HG02759 (cell line): ENCODE measurements at regions not wholly inside any gene's neighbourhood (a gene's known extent, or its start where the extent isn't known, plus 50 kb on each side); places are given as distances from the start of the nearest gene placed in this dataset.

Experiments
- ATAC-seq: cut with Tn5 transposase; IDR thresholded peaks from one replicate; pipeline ENCODE4 v1.9.1; 2021; ENCODE audit warnings: mild to moderate bottlenecking, moderate library complexity; ENCODE audit not compliant: unreplicated experiment

DNA sequence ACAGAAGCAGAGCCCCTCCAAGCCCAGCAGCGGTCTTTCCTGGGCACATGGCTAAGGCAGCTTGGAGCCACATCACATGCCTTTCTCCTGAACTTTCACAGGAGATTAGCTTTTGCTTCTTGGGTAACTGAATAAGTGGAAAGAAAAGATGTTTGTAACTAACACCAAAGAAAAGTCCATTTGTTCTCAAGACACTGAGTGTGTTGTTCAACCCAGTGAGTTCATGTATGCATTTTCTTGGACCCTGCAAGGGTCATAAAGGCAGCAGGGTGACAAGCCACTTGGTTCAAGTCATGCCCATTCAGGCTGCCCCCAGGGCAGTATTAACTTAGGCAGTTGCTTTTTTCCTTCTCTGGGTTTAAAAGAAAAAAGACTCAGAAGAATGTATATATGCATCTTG is 203.4 kb downstream of the FAM76B start:
- no peak for ATAC-seq

DNA sequence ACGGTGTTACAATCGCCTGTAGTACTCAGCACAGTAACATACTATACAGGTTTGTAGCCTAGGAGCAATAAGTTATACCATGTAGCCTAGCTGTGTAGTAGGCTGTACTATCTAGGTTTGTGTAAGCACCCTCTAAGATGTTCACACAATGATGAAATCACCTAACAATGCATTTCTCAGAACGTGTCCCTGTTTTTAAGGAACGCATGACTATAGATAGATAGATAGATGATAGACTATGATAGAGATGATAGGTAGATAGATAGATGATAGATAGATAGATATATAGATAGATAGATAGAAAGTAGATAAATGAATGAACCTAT is 203.9 kb downstream of the FAM76B start:
- no peak for ATAC-seq

DNA sequence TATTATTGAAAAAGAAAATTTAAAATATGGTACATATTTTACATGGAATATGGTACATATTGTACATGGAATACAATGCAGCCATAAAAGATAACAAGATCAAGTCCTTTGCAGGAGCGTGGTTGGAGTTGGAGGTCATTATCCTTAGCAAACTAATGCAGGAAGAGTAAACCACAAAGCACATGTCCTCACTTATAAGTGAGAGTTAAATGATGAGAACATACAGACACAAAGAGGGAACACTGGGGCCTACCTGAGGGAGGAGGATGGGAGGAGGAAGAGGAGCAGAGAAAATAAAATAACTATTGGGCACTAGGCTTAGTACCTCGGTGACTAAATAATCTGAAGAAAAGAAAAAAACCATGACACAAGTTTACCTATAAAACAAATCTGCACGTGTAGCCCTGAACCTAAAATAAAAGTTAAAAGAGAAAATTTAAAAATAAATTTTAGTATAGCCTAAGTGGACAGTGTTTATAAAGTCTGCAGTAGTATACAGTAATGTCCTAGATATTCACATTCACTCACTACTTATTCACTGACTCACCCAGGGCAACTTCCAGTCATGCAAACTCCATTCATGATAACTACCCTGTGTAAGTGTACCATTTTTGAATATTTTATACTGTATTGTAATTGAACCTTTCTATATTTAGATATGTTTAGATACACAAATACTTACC is 204.4 kb downstream of the FAM76B start:
- no peak for ATAC-seq

GRCh38 chr11:95584589-95584988 is 205.0 kb downstream of the FAM76B start:
- peak; percentile 72 for ATAC-seq

GRCh38 chr11:95584180-95584579 is 205.4 kb downstream of the FAM76B start:
- peak; percentile 23 for ATAC-seq

- ATAC-seq = no peak
These were observed 211.7 kb downstream of the FAM76B start for GRCh38 chr11:95577716-95578460.

GRCh38 chr11:95576146-95576845 is 213.3 kb downstream of the FAM76B start:
- ATAC-seq = no peak

DNA sequence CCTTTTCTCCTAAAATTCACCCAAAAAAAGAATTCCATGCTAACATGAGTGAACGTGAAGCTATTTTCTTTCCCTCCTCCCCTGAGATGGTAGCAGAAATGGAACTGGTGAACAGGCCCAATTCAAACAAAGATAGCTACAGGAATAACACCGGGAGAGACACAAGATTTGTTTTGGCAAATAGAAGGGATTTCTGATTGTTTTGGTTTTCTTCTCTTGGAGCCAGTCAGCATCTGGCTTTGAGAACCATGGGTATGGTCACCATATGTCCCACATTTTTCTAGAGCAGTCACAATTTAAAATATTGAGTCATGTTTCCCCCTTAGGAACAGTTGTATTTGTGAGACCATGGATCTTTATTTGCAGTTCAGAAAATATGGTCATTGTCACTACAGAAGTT is 214.1 kb downstream of the FAM76B start:
- ATAC-seq = no peak

- no peak for ATAC-seq
These were observed 217.8 kb downstream of the FAM76B start for GRCh38 chr11:95571718-95572260.

- no peak for ATAC-seq
These were observed 218.7 kb downstream of the FAM76B start for GRCh38 chr11:95570845-95571244.

- no peak for ATAC-seq
These were observed 220.4 kb downstream of the FAM76B start for GRCh38 chr11:95569207-95569606.

GRCh38 chr11:95568281-95568680 is 221.3 kb downstream of the FAM76B start:
- ATAC-seq = no peak

GRCh38 chr11:95567685-95568084 is 221.9 kb downstream of the FAM76B start:
- no peak for ATAC-seq

DNA sequence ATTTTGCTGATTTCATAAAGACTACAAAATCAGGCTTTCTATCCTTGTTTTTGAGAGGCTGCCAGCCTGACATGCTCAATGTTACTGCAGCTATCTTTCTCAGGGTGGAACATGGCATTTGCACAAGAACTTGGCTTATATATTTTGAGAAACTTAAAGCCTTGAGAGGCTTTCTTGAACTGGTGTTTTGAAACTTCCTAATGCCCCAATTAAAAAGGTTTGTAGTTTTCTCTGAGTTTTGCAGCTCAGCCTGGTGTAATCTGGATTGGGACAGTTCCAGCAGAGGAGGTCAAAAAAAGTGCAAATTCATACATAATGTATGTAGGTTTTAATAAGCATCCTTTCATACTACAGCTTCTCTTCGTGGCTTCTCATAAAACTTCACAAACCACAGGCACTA is 223.4 kb downstream of the FAM76B start:
- ATAC-seq = no peak

DNA sequence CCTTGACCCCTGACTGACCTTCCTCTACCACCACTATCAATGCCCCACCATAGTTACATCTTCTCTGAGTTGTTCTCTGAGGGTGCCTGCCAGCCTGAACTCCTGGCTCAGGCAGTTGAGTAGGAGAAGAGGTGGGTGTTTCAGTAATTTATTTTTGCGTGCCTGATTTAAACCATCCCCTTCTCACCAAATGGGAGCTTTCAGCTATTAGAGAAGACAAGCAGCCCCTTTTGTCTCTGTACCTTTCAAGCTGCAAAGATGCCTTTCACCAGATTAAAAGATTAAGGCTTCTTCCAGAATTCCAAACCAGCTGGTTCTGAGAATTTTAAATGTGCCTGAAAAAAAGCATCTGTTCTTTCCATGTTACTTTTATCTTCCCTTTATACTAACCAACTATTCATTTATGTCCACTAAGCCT is 223.8 kb downstream of the FAM76B start:
- ATAC-seq = no peak

GRCh38 chr11:95563859-95564258 is 225.7 kb downstream of the FAM76B start:
- no peak for ATAC-seq

DNA sequence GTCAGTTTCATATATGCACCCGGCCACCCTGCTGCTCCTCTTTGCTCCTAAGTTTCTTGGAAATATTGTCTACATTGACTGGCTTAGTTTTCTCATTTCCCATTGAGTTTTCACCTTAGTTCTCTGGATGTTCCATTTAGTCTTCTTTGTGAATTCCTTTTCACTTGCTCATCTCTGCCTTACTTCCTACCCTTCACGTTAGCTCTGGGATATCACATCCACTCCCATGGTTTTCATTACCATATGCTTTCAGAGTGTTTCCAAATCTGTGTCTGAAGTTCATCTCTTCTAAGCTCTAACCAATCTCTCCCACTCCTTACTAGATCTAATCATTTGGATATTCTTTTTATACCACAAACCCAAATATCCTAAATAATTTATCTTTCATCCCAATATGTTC is 226.4 kb downstream of the FAM76B start:
- ATAC-seq = no peak

DNA sequence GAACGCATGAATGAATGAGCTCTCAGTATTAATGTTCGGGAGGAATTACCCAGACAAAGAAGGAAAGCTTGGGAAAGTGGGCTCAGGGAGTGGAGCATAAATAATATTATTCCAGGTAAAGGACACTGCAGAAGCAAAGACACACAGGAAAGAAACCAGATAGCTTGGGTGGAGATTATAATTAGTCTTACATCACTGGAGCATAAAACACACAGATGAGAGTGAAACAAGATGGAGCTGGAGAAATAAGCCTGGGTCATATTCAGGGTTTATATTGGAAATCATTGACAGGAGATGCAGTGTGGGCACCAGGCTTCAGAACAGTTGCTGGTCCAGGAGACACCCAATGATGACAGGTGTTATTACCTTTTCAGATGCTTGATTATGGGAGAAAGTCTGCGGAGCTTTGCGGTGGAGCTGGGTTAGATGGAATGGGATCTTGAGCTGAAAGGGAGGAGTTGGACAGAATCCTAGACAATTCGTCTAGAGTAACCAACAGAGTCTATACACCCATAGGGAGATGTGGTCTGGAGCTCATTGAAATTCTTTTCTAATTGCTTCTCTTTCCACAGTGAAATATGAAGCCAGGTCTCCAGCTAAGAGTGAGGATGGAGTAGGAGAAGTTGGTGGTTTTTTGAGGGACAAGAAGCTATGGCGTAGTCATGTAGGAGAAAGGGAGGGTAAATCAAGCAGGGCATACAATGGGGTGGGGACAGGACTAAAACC is 227.2 kb downstream of the FAM76B start:
- ATAC-seq = no peak

DNA sequence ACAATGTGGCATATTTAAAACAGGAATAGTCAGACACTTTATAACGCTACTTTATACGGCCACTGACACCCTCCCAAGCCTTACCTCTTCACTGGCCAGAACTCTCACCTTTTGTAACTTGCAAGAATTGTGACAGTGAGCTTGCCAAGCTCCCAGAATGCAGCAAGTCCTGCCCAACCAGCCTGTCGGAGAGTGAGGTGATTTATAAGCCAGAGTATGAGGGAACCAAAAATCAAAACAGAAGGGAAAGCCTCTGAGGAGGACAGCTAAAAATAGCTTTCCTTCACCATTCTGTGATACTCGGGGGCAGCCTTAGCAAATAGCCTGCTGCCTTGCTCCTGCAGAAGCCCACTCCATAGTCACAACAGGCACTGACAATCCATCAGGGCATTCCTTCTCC is 229.7 kb downstream of the FAM76B start:
- ATAC-seq = no peak

DNA sequence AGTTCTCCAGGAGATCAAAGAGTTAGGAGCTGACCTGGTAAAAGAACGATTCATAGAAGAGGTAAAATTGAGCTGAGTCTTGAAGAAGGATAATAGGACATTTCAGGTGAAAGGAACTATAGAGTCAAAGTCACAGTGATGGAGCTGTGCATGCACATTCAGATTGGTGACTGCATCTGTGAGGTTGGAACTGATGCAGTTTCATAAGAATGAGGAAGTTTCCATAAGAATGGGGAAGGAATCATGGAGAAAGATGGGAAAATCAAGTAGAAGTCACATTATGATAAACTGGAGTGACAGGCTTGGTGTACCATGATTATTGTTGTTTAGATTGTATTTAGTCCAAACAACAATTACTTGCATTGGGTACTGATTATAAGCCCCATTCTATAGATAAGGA is 232.2 kb downstream of the FAM76B start:
- no peak for ATAC-seq
